IMR-90 (cell line): ENCODE measurements at regions not wholly inside any gene's neighbourhood (a gene's known extent, or its start where the extent isn't known, plus 50 kb on each side); places are given as distances from the start of the nearest gene placed in this dataset.

Source experiments
- ATAC-seq: fragments of 200-7000 bp; cut with Tn5 transposase; 2 replicates; pipeline ENCODE4 v1.9.1; 2020; ENCODE audit warnings: low read depth, mild to moderate bottlenecking, moderate library complexity
- BruUV-seq: library from RNA; stranded (reverse); fragments of 400-500 nt; replicated peaks from 2 replicates; lab custom pipeline; 2021; lab: Mats Ljungman, UMichigan
- CTCF ChIA-PET: fragments of 300-600 bp; formaldehyde crosslinking; extraction: SDS; loops from one replicate; lab custom pipeline; 2021; ENCODE audit warnings: antibody characterized with exemption; lab: Yijun Ruan, JAX
- POLR2A ChIA-PET: fragments of 300-600 bp; sonication (Branson Sonifier 250); formaldehyde crosslinking; loops from one replicate; lab custom pipeline; 2022; ENCODE audit warnings: antibody characterized with exemption; ENCODE audit not compliant: unreplicated experiment; lab: Charles Lee
- DNase-seq: peaks from one replicate; pipeline ENCODE4 v3.0.0; 2013
- H2AFZ ChIP-seq: replicated peaks from 2 replicates; pipeline ENCODE3; 2013; ENCODE audit warnings: low read length, mild to moderate bottlenecking; ENCODE audit not compliant: poor library complexity
- H2AK5ac ChIP-seq: 2 replicates; pipeline ENCODE4 v1.6.1; 2013; ENCODE audit warnings: low read depth, low read length, inconsistent platforms
- H2AK9ac ChIP-seq: replicated peaks from 2 replicates; pipeline ENCODE3; 2013; ENCODE audit warnings: mild to moderate bottlenecking, low read depth, low read length, moderate library complexity; ENCODE audit not compliant: poor library complexity
- H2BK120ac ChIP-seq: 2 replicates; pipeline ENCODE4 v1.6.1; 2013; ENCODE audit warnings: low read depth, low read length, inconsistent platforms
- H2BK15ac ChIP-seq: 3 replicates; pipeline ENCODE4 v1.6.1; 2013; ENCODE audit warnings: low read depth, low read length, inconsistent platforms
- H2BK20ac ChIP-seq: 2 replicates; pipeline ENCODE4 v1.6.1; 2013; ENCODE audit warnings: low read depth, mild to moderate bottlenecking, inconsistent platforms, low read length, moderate library complexity
- H2BK5ac ChIP-seq: 2 replicates; pipeline ENCODE4 v1.6.1; 2013; ENCODE audit warnings: mild to moderate bottlenecking, low read depth, low read length, inconsistent platforms; ENCODE audit not compliant: poor library complexity, severe bottlenecking
- H3K14ac ChIP-seq: replicated peaks from 2 replicates; pipeline ENCODE4 v1.6.1; 2013; ENCODE audit warnings: low read depth, low read length, inconsistent platforms
- H3K18ac ChIP-seq: 2 replicates; pipeline ENCODE4 v1.6.1; 2013; ENCODE audit warnings: low read depth, low read length, control low read depth
- H3K23ac ChIP-seq: 2 replicates; pipeline ENCODE4 v1.6.1; 2013; ENCODE audit warnings: low read depth, low read length, inconsistent platforms
- H3K27ac ChIP-seq: 2 replicates; pipeline ENCODE4 v1.5.1; 2013; ENCODE audit warnings: mild to moderate bottlenecking, control low read depth, low read length; ENCODE audit not compliant: insufficient read depth
- H3K27me3 ChIP-seq: 2 replicates; pipeline ENCODE4 v1.6.1; 2013; ENCODE audit warnings: low read length; ENCODE audit not compliant: control insufficient read depth, insufficient read depth
- H3K36me3 ChIP-seq: 2 replicates; pipeline ENCODE4 v1.6.1; 2013; ENCODE audit warnings: low read length, mixed read lengths; ENCODE audit not compliant: control insufficient read depth, insufficient read depth
- H3K4ac ChIP-seq: 2 replicates; pipeline ENCODE4 v1.6.1; 2013; ENCODE audit warnings: low read depth, low read length, inconsistent platforms
- H3K4me1 ChIP-seq: 2 replicates; pipeline ENCODE4 v1.6.1; 2013; ENCODE audit warnings: low read length, mixed read lengths; ENCODE audit not compliant: control insufficient read depth, insufficient read depth
- H3K4me2 ChIP-seq: 2 replicates; pipeline ENCODE4 v1.6.1; 2013; ENCODE audit warnings: low read depth, mild to moderate bottlenecking, control low read depth, low read length, moderate library complexity
- H3K4me3 ChIP-seq: 2 replicates; pipeline ENCODE4 v1.5.1; 2013; ENCODE audit warnings: low read depth, mild to moderate bottlenecking, control low read depth, low read length, moderate library complexity; ENCODE audit not compliant: insufficient read depth
- H3K56ac ChIP-seq: 2 replicates; pipeline ENCODE4 v1.6.1; 2013; ENCODE audit warnings: low read length, inconsistent platforms; ENCODE audit not compliant: insufficient read depth; ENCODE audit errors: extremely low read depth
- H3K79me1 ChIP-seq, 2 experiments: 2 replicates each; pipeline ENCODE4 v1.6.1; 2013; ENCODE audit warnings: low read length in 2 of 2, inconsistent platforms in 1 of 2, low read depth in 1 of 2
- H3K9ac ChIP-seq: 2 replicates; pipeline ENCODE4 v1.6.1; 2013; ENCODE audit warnings: low read depth, low read length, control low read depth
- H3K9me1 ChIP-seq: 2 replicates; pipeline ENCODE4 v1.6.1; 2013; ENCODE audit warnings: low read length, inconsistent platforms; ENCODE audit not compliant: insufficient read depth
- H3K9me3 ChIP-seq: 2 replicates; pipeline ENCODE4 v1.6.1; 2013; ENCODE audit warnings: low read length; ENCODE audit not compliant: control insufficient read depth, insufficient read depth
- H4K20me1 ChIP-seq: 2 replicates; pipeline ENCODE4 v1.6.1; 2013; ENCODE audit warnings: low read length, inconsistent platforms; ENCODE audit not compliant: insufficient read depth
- H4K5ac ChIP-seq: 2 replicates; pipeline ENCODE4 v1.6.1; 2013; ENCODE audit warnings: mild to moderate bottlenecking, low read depth, low read length, control low read depth
- H4K8ac ChIP-seq, 2 experiments: 2 replicates each; pipeline ENCODE4 v1.6.1; 2013; ENCODE audit warnings: low read depth in 2 of 2, low read length in 2 of 2, control low read depth in 1 of 2, inconsistent platforms in 1 of 2
- H4K91ac ChIP-seq: 2 replicates; pipeline ENCODE4 v1.6.1; 2013; ENCODE audit warnings: low read depth, low read length, inconsistent platforms; ENCODE audit not compliant: insufficient read depth
- BHLHE40 ChIP-seq: fragments of 150-350 bp; IDR thresholded peaks from 2 replicates; pipeline ENCODE4 v1.6.1; 2016; ENCODE audit warnings: mild to moderate bottlenecking, low read depth, low read length
- CEBPB ChIP-seq: IDR thresholded peaks from 2 replicates; pipeline ENCODE4 v1.6.1; 2012; ENCODE audit warnings: low read depth, low read length, improper control_type of control experiment
- CHD1 ChIP-seq: IDR thresholded peaks from 2 replicates; pipeline ENCODE4 v1.6.1; 2012; ENCODE audit warnings: low read depth, low read length, improper control_type of control experiment
- CTCF ChIP-seq: conservative IDR thresholded peaks from 2 replicates; pipeline ENCODE4 v1.5.1; 2012; ENCODE audit warnings: mild to moderate bottlenecking, low read depth, low read length, improper control_type of control experiment
- FOS ChIP-seq: fragments of 150-350 bp; IDR thresholded peaks from 2 replicates; pipeline ENCODE4 v1.6.1; 2016; ENCODE audit warnings: low read depth, low read length
- MAFK ChIP-seq: IDR thresholded peaks from 2 replicates; pipeline ENCODE4 v1.6.1; 2012; ENCODE audit warnings: low read depth, low read length, improper control_type of control experiment
- MAZ ChIP-seq: IDR thresholded peaks from 2 replicates; pipeline ENCODE4 v1.6.1; 2012; ENCODE audit warnings: low read depth, mild to moderate bottlenecking, low read length, improper control_type of control experiment, moderate library complexity, borderline replicate concordance
- MXI1 ChIP-seq: IDR thresholded peaks from 2 replicates; pipeline ENCODE4 v1.6.1; 2012; ENCODE audit warnings: low read depth, mild to moderate bottlenecking, low read length, moderate library complexity, borderline replicate concordance
- NFE2L2 ChIP-seq: fragments of 150-350 bp; IDR thresholded peaks from 2 replicates; pipeline ENCODE4 v1.6.1; 2016; ENCODE audit warnings: low read depth, mild to moderate bottlenecking, low read length
- POLR2A ChIP-seq: IDR thresholded peaks from 2 replicates; pipeline ENCODE4 v1.6.1; 2012; ENCODE audit warnings: mild to moderate bottlenecking, low read depth, low read length
- RAD21 ChIP-seq: IDR thresholded peaks from 2 replicates; pipeline ENCODE4 v1.6.1; 2012; ENCODE audit warnings: low read length, improper control_type of control experiment
- RCOR1 ChIP-seq: IDR thresholded peaks from 2 replicates; pipeline ENCODE4 v1.6.1; 2012; ENCODE audit warnings: mild to moderate bottlenecking, low read length, improper control_type of control experiment; ENCODE audit not compliant: insufficient replicate concordance
- RFX5 ChIP-seq: IDR thresholded peaks from 2 replicates; pipeline ENCODE4 v1.8.0; 2012; ENCODE audit warnings: low read depth, mild to moderate bottlenecking, low read length, moderate library complexity
- SMC3 ChIP-seq: fragments of 150-350 bp; IDR thresholded peaks from 2 replicates; pipeline ENCODE4 v1.6.1; 2016; ENCODE audit warnings: low read depth, mild to moderate bottlenecking, antibody characterized with exemption, low read length, moderate library complexity
- USF2 ChIP-seq: fragments of 150-350 bp; IDR thresholded peaks from 2 replicates; pipeline ENCODE4 v1.6.1; 2017; ENCODE audit warnings: mild to moderate bottlenecking, antibody characterized with exemption, low read length, low read depth
- dilution Hi-C: fragments of 300-500 bp; cut with HindIII; formaldehyde crosslinking; loops from one replicate; pipeline ENCODE4 v1.14.3; 2018; ENCODE audit warnings: low sequenced_read_pairs; ENCODE audit not compliant: unreplicated experiment
- in situ Hi-C: fragments of 300-500 bp; cut with MboI; formaldehyde crosslinking; loops from 3 replicates; pipeline ENCODE4 v1.14.3; 2019; ENCODE audit warnings: low sequenced_read_pairs, inconsistent platforms, mixed read lengths
- intact Hi-C: fragments of 100-400 bp; cut with micrococcal nuclease; formaldehyde crosslinking; loops from 2 replicates; pipeline ENCODE4 v1.10.0; 2022
- TF ChIP-seq, protein P1 (sequence below): fragments of 150-350 bp; IDR thresholded peaks from 2 replicates; pipeline ENCODE4 v1.6.1; 2016; ENCODE audit warnings: low read depth, mild to moderate bottlenecking, low read length, moderate library complexity, borderline replicate concordance

DNA sequence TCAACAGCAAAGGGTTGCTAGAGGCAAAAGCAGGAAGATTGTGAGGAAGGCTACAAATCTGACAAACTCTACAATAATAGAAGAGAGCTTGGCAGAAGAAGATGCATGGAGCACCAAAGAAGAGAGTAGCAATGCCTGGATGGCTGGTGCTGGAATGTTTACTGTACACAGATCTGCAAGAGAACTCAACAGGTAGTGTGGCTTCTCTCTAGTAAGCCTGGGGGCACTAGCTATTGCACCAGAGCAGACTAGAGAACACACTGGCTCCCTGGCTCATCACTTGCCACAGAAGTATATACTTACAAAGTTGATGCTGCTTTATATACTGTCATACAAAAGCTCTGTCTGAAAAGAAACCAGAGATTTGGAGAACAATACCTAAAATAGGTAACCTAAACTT, 475.0 kb upstream of the NCAM2 start:
- in situ Hi-C loops (no loop called here), intact Hi-C loops (no loop called here), dilution Hi-C loops (no loop called here)
- H3K56ac ChIP-seq: no peak overlapping the region
- H2BK15ac ChIP-seq: no peak overlapping the region
- no peak overlapping the region for H2AFZ ChIP-seq
- H3K9me1 ChIP-seq: no peaks in the 10 kb centered on the region
- no peak overlapping the region for H2AK9ac ChIP-seq
- ATAC-seq: no peak
- TF ChIP-seq FOS (no peak), MXI1 (no peak), POLR2A (no peak), RCOR1 (no peak), MAZ (no peak), SMC3 (no peak), RFX5 (no peak), CHD1 (no peak), MAFK (no peak), USF2 (no peak), CTCF (no peak), RAD21 (no peak), NFE2L2 (no peak), CEBPB (no peak), BHLHE40 (no peak)
- TF ChIP-seq, protein P1, sequence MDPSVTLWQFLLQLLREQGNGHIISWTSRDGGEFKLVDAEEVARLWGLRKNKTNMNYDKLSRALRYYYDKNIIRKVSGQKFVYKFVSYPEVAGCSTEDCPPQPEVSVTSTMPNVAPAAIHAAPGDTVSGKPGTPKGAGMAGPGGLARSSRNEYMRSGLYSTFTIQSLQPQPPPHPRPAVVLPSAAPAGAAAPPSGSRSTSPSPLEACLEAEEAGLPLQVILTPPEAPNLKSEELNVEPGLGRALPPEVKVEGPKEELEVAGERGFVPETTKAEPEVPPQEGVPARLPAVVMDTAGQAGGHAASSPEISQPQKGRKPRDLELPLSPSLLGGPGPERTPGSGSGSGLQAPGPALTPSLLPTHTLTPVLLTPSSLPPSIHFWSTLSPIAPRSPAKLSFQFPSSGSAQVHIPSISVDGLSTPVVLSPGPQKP: no peak
- H4K20me1 ChIP-seq: no peaks in the 10 kb centered on the region
- ChIA-PET POLR2A (no interaction called here), CTCF (no interaction called here)
- no peak overlapping the region for H3K23ac ChIP-seq
- no peak overlapping the region for H3K14ac ChIP-seq
- H3K18ac ChIP-seq: no peak overlapping the region
- no peaks in the 10 kb centered on the region for H3K27me3 ChIP-seq
- no peaks in the 10 kb centered on the region for H3K36me3 ChIP-seq
- no peak overlapping the region for H2AK5ac ChIP-seq
- no peak overlapping the region for H3K4ac ChIP-seq
- no peak overlapping the region for H4K91ac ChIP-seq
- H3K79me1 ChIP-seq: no peaks in the 10 kb centered on the region
- BruUV-seq: no TSS peak
- no peak overlapping the region for H3K4me3 ChIP-seq
- H3K9ac ChIP-seq: no peak overlapping the region
- no peak overlapping the region for H2BK120ac ChIP-seq
- no peaks in the 10 kb centered on the region for H3K4me1 ChIP-seq
- no peak overlapping the region for H4K5ac ChIP-seq
- no peak overlapping the region for H2BK5ac ChIP-seq
- H4K8ac ChIP-seq: no peak overlapping the region
- H3K9me3 ChIP-seq: no peaks in the 10 kb centered on the region; the same call in 1 of the 2 replicates
- H3K27ac ChIP-seq: no peak overlapping the region
- H2BK20ac ChIP-seq: no peak overlapping the region
- H3K4me2 ChIP-seq: no peak overlapping the region
- no peak for DNase-seq
